ENCODE measurements at regions not wholly inside any gene's neighbourhood (a gene's known extent, or its start where the extent isn't known, plus 50 kb on each side); places are given as distances from the start of the nearest gene placed in this dataset.

DNA sequence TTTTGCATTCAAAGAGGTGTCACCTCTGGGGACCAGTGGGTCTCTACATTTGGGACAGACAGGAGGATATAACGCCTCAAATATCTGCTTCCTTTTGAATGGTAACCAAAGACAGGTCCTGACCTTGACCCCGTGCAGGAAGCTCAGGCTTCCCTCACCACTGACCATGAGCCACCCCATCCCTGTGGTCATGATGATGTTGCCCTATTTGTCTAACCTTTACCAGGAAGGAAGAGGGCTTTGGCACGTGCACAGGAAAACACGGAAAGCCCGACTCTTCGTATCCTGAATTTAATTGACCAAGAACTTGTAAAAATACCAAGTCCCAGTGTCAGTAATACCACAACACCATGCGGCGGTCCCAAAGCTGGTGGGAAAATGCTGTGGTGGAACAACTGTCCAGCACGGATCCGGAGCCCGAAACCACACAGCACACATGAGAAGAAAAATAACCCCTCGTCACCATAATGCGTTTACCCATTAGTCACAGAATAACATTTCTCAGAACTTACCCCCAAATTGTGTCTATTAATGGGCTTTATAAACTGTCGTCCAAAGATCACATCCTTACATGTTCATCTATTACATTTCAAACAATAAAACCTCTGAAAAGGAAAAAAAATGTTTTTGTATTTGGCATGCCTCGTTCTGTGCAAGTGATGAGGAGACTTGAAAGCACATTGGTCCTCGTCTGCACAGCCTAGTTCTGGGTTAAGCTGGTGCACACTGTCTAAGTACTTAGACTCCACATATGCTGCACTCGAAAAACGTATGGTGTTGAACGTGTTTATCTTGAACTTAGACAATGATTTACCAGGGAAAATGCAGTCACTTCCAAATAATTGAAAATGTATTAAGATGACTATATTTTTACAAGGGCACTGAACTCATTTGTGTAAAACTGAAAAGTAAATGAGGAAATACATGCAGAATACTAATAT lies 118.9 kb upstream of the IGF1R start:
- TF ChIP-seq, protein P1, sequence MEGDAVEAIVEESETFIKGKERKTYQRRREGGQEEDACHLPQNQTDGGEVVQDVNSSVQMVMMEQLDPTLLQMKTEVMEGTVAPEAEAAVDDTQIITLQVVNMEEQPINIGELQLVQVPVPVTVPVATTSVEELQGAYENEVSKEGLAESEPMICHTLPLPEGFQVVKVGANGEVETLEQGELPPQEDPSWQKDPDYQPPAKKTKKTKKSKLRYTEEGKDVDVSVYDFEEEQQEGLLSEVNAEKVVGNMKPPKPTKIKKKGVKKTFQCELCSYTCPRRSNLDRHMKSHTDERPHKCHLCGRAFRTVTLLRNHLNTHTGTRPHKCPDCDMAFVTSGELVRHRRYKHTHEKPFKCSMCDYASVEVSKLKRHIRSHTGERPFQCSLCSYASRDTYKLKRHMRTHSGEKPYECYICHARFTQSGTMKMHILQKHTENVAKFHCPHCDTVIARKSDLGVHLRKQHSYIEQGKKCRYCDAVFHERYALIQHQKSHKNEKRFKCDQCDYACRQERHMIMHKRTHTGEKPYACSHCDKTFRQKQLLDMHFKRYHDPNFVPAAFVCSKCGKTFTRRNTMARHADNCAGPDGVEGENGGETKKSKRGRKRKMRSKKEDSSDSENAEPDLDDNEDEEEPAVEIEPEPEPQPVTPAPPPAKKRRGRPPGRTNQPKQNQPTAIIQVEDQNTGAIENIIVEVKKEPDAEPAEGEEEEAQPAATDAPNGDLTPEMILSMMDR (IDR thresholded peaks at IDR 0.05): no peak
- no peak for TF ChIP-seq EZH2 (IDR thresholded peaks at IDR 0.05; ENCODE audit: borderline replicate concordance, insufficient read depth, low read depth, low read length, poor library complexity, severe bottlenecking)
